H9 (cell line): ENCODE measurements at regions not wholly inside any gene's neighbourhood (a gene's known extent, or its start where the extent isn't known, plus 50 kb on each side); places are given as distances from the start of the nearest gene placed in this dataset.

Experiments
- DNase-seq: peaks from one replicate; pipeline ENCODE4 v3.0.0-alpha.2; 2017
- H2AFZ ChIP-seq: one replicate; pipeline ENCODE4 v1.6.1; 2013; ENCODE audit warnings: mild to moderate bottlenecking, low read length, control low read depth, moderate library complexity
- H2AK5ac ChIP-seq: 2 replicates; pipeline ENCODE4 v1.6.1; 2013; ENCODE audit warnings: low read length, control low read depth, mixed read lengths; ENCODE audit not compliant: insufficient read length
- H2BK120ac ChIP-seq: one replicate; pipeline ENCODE4 v1.6.1; 2013; ENCODE audit warnings: low read depth, mild to moderate bottlenecking, low read length, control low read depth, inconsistent platforms; ENCODE audit not compliant: poor library complexity, severe bottlenecking
- H2BK12ac ChIP-seq: 2 replicates; pipeline ENCODE4 v1.6.1; 2013; ENCODE audit warnings: low read length, control low read depth, mixed read lengths, low read depth; ENCODE audit not compliant: insufficient read length
- H2BK15ac ChIP-seq: 2 replicates; pipeline ENCODE4 v1.6.1; 2013; ENCODE audit warnings: low read depth, low read length, control low read depth
- H2BK20ac ChIP-seq: one replicate; pipeline ENCODE4 v1.6.1; 2013; ENCODE audit warnings: low read depth, mild to moderate bottlenecking, low read length, control low read depth, inconsistent platforms; ENCODE audit not compliant: poor library complexity, severe bottlenecking
- H2BK5ac ChIP-seq: 2 replicates; pipeline ENCODE4 v1.6.1; 2013; ENCODE audit warnings: low read length, control low read depth, mixed read lengths; ENCODE audit not compliant: insufficient read length
- H3K14ac ChIP-seq: 2 replicates; pipeline ENCODE4 v1.6.1; 2013; ENCODE audit warnings: low read length, control low read depth; ENCODE audit not compliant: insufficient read depth
- H3K18ac ChIP-seq: 2 replicates; pipeline ENCODE4 v1.6.1; 2013; ENCODE audit warnings: low read depth, mild to moderate bottlenecking, mixed read lengths, low read length, control low read depth; ENCODE audit not compliant: insufficient read length
- H3K23ac ChIP-seq: 2 replicates; pipeline ENCODE4 v1.6.1; 2013; ENCODE audit warnings: low read length, control low read depth, mixed read lengths, low read depth; ENCODE audit not compliant: insufficient read length
- H3K23me2 ChIP-seq: 2 replicates; pipeline ENCODE4 v1.6.1; 2013; ENCODE audit warnings: low read depth, mild to moderate bottlenecking, mixed read lengths, low read length, control low read depth; ENCODE audit not compliant: insufficient read length, poor library complexity, severe bottlenecking
- H3K27ac ChIP-seq: 2 replicates; pipeline ENCODE4 v1.5.1; 2013; ENCODE audit warnings: low read length, control low read depth, mixed read lengths, low read depth; ENCODE audit not compliant: insufficient read length
- H3K27me3 ChIP-seq: 2 replicates; pipeline ENCODE4 v1.6.1; 2013; ENCODE audit warnings: low read length, control low read depth, inconsistent platforms; ENCODE audit not compliant: insufficient read depth
- H3K4ac ChIP-seq: 2 replicates; pipeline ENCODE4 v1.6.1; 2013; ENCODE audit warnings: low read depth, mild to moderate bottlenecking, control low read depth, inconsistent platforms, low read length, moderate library complexity
- H3K4me1 ChIP-seq: 2 replicates; pipeline ENCODE4 v1.6.1; 2013; ENCODE audit warnings: low read length, control low read depth, inconsistent platforms; ENCODE audit not compliant: insufficient read depth
- H3K4me2 ChIP-seq: 2 replicates; pipeline ENCODE4 v1.6.1; 2013; ENCODE audit warnings: low read length, control low read depth, mixed read lengths; ENCODE audit not compliant: insufficient read length, insufficient read depth
- H3K56ac ChIP-seq: 2 replicates; pipeline ENCODE4 v1.6.1; 2013; ENCODE audit warnings: low read depth, mild to moderate bottlenecking, mixed read lengths, low read length, control low read depth; ENCODE audit not compliant: insufficient read length
- H3K79me1 ChIP-seq: 2 replicates; pipeline ENCODE4 v1.6.1; 2013; ENCODE audit warnings: low read depth, mild to moderate bottlenecking, moderate library complexity, low read length, control low read depth, inconsistent platforms; ENCODE audit not compliant: insufficient read depth, poor library complexity, severe bottlenecking
- H3K79me2 ChIP-seq: 2 replicates; pipeline ENCODE4 v1.6.1; 2013; ENCODE audit warnings: low read length, control low read depth, inconsistent platforms; ENCODE audit not compliant: insufficient read depth
- H3K9ac ChIP-seq: 2 replicates; pipeline ENCODE4 v1.6.1; 2013; ENCODE audit warnings: low read length, control low read depth, mixed read lengths; ENCODE audit not compliant: insufficient read length; ENCODE audit errors: extremely low read depth
- H3K9me3 ChIP-seq: one replicate; pipeline ENCODE4 v1.6.1; 2013; ENCODE audit warnings: low read depth, low read length, inconsistent platforms; ENCODE audit not compliant: control insufficient read depth
- H3T11ph ChIP-seq: one replicate; pipeline ENCODE4 v1.6.1; 2013; ENCODE audit warnings: mild to moderate bottlenecking, low read length, control low read depth, inconsistent platforms
- H4K20me1 ChIP-seq: one replicate; pipeline ENCODE4 v1.6.1; 2013; ENCODE audit not compliant: control insufficient read depth, insufficient read length, insufficient read depth
- H4K5ac ChIP-seq: 2 replicates; pipeline ENCODE4 v1.6.1; 2013; ENCODE audit warnings: low read depth, mild to moderate bottlenecking, mixed read lengths, low read length, control low read depth; ENCODE audit not compliant: insufficient read length
- H4K8ac ChIP-seq: replicated peaks from 2 replicates; pipeline ENCODE4 v1.6.1; 2013; ENCODE audit warnings: low read length, control low read depth, mixed read lengths, low read depth; ENCODE audit not compliant: insufficient read length
- H4K91ac ChIP-seq: 2 replicates; pipeline ENCODE4 v1.6.1; 2013; ENCODE audit warnings: low read depth, mild to moderate bottlenecking, moderate library complexity, mixed read lengths, low read length, control low read depth; ENCODE audit not compliant: insufficient read length
- H3K27ac Mint-ChIP-seq, 3 experiments: 2 replicates in 2 of 3; 3 replicates in 1 of 3; pipeline ENCODE4 v1.8.0; 2020 to 2021; ENCODE audit warnings: mixed read lengths in 3 of 3, mild to moderate bottlenecking in 1 of 3, moderate library complexity in 1 of 3
- H3K27me3 Mint-ChIP-seq: 2 replicates; pipeline ENCODE4 v1.8.0; 2021; ENCODE audit warnings: low read depth, mild to moderate bottlenecking, moderate library complexity, mixed read lengths
- H3K36me3 Mint-ChIP-seq, 3 experiments: 2 replicates in 2 of 3; 3 replicates in 1 of 3; pipeline ENCODE4 v1.8.0; 2020 to 2021; ENCODE audit warnings: low read depth in 3 of 3, mixed read lengths in 3 of 3; ENCODE audit not compliant: insufficient read depth in 1 of 3
- H3K4me1 Mint-ChIP-seq, 2 experiments: 2 replicates each; pipeline ENCODE4 v1.8.0; 2020; ENCODE audit warnings: mixed read lengths in 2 of 2
- H3K4me3 Mint-ChIP-seq, 2 experiments: 2 replicates in 1 of 2; 3 replicates in 1 of 2; pipeline ENCODE4 v1.8.0; 2020 to 2021; ENCODE audit warnings: mild to moderate bottlenecking in 2 of 2, mixed read lengths in 2 of 2, moderate library complexity in 1 of 2
- H3K9me3 Mint-ChIP-seq, 2 experiments: 2 replicates in 1 of 2; 3 replicates in 1 of 2; pipeline ENCODE4 v1.8.0; 2020; ENCODE audit warnings: mild to moderate bottlenecking in 2 of 2, mixed read lengths in 2 of 2, moderate library complexity in 1 of 2
- CTCF ChIP-seq: fragments of 200-600 bp; sonication (generic); conservative IDR thresholded peaks from 3 replicates; pipeline ENCODE4 v1.8.0; 2021; ENCODE audit warnings: antibody characterized with exemption, mild to moderate bottlenecking
- WGBS: extraction: QIAGEN DNeasy Blood & Tissue Kit; methylation state at CpG from one replicate; pipeline ENCODE4 v1.1.7; 2013; ENCODE audit warnings: missing lambda C conversion rate, low lambda C conversion rate, mixed read lengths; ENCODE audit not compliant: insufficient read length; ENCODE audit errors: extremely low coverage; 5-methylcytosine and 5-hydroxymethylcytosine counted together

GRCh38 chr4:65921180-65921579, 250.9 kb upstream of the EPHA5 start:
- H3K4me1 Mint-ChIP-seq: peaks cover 24 to 30% of the 10 kb centered on the region in 2 experiments
- Histone ChIP-seq H3K23ac (no peak overlapping the region), H2BK20ac (no peak overlapping the region)

More at GRCh38 chr4:65921180-65921579, 250.9 kb upstream of the EPHA5 start:
- no peaks in the 10 kb centered on the region for H3K27me3 ChIP-seq
- no peak overlapping the region for H4K5ac ChIP-seq
- no peak overlapping the region for H2AFZ ChIP-seq
- H3T11ph ChIP-seq: no peak overlapping the region
- H3K27me3 Mint-ChIP-seq: no peaks in the 10 kb centered on the region
- no peak overlapping the region for H3K56ac ChIP-seq
- H2BK120ac ChIP-seq: no peak overlapping the region
- no peak overlapping the region for H3K14ac ChIP-seq
- no peaks in the 10 kb centered on the region for H4K20me1 ChIP-seq
- no peaks in the 10 kb centered on the region for H3K79me2 ChIP-seq
- no peaks in the 10 kb centered on the region for H3K9me3 ChIP-seq
- no peak overlapping the region for H3K4me3 Mint-ChIP-seq
- H3K27ac ChIP-seq: no peak overlapping the region
- H2AK5ac ChIP-seq: no peak overlapping the region
- no peak overlapping the region for H2BK15ac ChIP-seq
- H3K4me2 ChIP-seq: no peak overlapping the region
- H2BK12ac ChIP-seq: no peak overlapping the region
- peaks cover 6% of the 10 kb centered on the region; the same call in 1 of the 2 replicates for H3K4me1 ChIP-seq
- no peak overlapping the region for H3K4ac ChIP-seq
- H3K9me3 Mint-ChIP-seq: peaks cover 0 to 2% of the 10 kb centered on the region in 2 experiments; a peak in 2 of 5 replicates
- no peak overlapping the region for H3K18ac ChIP-seq
- WGBS: no CpG with 5 or more reads among the region's 10 CpGs
- TF ChIP-seq CTCF: no peak
- no peak overlapping the region for H4K91ac ChIP-seq
- H3K36me3 Mint-ChIP-seq: peaks cover 0 to 12% (median 1%) of the 10 kb centered on the region in 3 experiments; a peak in 3 of 7 replicates
- DNase-seq: no peak
- H2BK5ac ChIP-seq: no peak overlapping the region
- H3K23me2 ChIP-seq: no peaks in the 10 kb centered on the region
- no peak overlapping the region for H4K8ac ChIP-seq
- no peak overlapping the region for H3K9ac ChIP-seq
- H3K27ac Mint-ChIP-seq: no peak overlapping the region
- H3K79me1 ChIP-seq: no peaks in the 10 kb centered on the region
